ENCODE measurements at regions not wholly inside any gene's neighbourhood (a gene's known extent, or its start where the extent isn't known, plus 50 kb on each side); places are given as distances from the start of the nearest gene placed in this dataset.

DNA sequence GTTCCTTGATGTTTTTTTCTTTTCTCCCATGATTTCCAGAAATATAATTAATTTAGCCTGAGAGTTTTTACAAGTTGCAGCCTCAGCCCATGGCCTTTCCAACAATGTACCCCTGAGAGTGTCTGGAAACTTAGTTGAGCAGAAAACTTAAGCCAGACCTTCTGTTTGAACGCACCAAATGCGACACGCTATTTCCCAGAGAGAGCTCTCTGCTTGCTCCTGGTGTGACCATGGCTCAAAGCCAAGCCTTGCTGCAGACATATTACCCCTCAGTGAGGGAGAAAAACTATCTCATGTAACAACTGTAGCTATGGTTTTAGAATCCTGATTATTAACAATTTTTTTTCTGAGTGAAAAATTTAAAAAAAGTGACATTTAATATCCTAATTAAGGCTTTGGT, 1204.5 kb upstream of the SLC10A2 start:
- DNase-seq (ENCODE audit: low read depth in 2 of 2): no peak

DNA sequence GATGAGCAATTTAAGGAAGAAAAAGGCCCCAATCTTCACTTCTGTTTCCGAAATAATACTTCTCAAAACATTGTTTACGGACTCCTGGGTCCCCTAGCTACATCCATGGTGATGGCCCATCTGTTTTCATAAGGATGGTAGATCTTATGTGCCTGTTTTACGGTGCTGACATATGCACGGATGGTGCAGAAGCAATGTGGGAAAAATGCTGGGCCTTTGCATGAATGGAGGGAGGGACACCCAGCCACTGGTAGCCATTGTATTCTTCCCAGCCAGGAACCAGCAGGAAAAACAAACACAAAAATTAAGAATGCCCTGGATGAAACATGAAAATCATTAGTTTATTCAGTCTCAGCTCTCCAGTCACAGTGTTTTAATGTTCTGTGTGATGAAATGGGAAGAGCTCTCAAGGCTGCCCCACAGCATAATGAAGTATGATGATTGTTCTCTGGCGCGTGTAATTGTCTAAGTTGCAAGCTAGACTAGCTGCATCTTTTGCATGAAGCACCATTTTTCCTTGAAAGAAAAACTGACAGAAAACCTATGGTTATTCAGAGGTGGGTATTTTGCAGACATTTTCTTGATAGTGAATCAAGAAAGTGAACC, 1201.1 kb upstream of the SLC10A2 start:
- DNase-seq (ENCODE audit: low read depth in 2 of 2): no peak

DNA sequence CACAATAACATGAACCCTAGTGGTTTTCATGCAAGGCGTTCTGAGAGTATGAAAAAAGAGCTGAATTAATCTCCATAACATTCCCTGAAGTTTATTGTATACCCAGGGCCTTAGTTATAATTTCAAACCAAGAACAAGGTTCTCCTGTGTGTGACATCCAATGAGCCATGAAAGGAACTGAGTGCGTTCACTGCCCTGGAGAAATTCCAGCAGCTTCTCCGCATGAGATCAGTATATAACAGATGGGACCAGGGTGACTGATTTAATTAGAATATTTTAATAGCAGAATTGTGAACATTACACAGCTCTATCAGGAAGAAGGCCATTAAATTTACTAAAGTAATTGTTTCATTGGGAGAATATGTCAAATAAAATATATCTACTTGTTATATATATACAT, 1190.5 kb upstream of the SLC10A2 start:
- no peak for DNase-seq (ENCODE audit: low read depth in 2 of 2)

DNA sequence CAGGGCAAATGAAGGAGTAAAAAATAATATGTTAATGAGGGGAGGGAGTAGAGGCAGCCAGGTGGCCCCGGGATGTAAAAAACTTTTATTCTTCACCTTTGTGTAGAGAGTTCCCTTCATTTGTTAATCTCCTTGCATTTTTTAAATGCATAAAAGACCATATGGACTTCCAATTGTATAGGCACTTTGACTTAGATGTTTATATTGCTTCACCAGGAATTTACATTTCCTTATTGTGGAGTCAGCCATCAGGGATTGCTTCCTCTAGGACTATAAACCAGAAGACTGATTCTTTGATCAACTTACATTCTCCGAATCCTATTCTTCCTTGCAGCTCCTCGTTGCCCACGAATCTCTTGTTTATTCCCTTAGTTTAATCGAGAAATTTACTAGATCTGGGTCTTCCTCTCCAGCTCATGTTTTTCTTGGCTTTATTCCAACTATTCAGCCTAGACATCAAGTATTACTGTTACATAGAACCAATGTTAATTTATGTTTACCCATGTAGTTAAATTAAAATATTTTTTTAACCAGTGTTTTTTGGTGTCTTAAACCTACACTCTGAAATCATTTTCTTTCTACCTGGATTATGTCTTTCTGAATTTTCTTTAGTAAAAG, 1187.0 kb upstream of the SLC10A2 start:
- DNase-seq (ENCODE audit: low read depth in 2 of 2): no peak

DNA sequence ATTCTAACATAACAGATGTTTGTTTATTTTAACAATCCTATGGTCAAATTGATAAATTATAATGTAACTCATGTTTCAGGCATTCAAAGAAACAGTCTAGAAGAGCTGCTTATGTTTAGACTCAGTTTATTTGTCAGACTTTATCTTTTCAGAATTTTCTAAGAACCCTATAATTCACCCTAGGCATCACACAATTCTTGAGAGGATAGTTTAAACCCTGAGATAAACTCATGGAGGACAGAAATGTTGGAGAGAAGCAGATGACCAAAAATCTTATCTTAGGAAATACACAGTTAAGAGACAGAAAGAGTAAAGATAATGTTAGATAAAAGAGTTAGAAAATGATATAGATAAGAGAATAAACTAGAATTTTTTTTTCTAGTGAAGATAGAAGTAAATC, 1185.7 kb upstream of the SLC10A2 start:
- DNase-seq (ENCODE audit: low read depth in 2 of 2): no peak

DNA sequence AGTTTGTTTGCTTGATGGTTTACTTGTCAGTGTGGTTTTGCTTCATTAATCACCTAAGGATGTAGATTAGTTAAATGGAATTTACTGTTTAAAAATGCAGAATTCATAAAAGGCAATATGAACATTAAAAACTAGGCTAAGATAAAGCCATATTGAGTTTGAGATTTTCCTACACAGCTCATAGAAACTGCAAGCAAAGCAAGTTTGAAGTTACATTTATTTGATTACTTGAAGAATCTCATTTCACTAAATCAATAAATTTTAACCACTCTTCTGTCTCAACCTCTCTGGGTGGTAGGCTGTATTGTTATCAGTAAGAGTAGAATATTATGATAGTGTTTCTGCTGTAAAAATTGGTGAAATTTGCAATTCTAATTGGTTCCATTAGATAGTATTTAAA, 1180.7 kb upstream of the SLC10A2 start:
- no peak for DNase-seq (ENCODE audit: low read depth in 2 of 2)

DNA sequence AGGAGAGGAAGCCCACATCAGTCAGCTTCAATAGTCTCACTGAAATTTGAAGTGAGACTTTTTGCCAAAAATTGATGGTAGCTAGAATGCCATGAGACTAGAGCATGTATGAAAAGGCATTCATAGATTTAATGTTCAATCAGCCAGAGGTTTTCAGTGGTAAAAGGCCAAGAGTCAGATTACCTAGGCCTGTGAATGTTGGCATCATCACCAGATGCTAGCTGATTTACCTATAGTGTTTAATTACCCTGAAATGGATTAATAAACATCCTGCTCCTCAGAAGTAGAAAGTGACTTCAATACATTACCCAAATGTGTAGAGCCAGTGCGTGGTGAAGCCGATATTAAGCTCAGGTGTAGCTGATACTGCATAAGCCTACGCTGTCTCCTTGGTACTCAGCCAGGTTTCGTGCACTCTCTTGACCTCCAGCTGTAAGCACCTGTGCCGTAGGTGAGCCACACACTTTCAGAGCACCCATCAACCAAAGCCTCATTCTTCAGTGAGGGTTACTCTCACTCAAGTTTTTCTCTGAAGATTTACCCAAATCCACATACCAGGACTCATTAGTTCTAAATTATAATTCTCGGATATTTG, 1140.3 kb upstream of the SLC10A2 start:
- no peak for DNase-seq (ENCODE audit: low read depth in 2 of 2)

DNA sequence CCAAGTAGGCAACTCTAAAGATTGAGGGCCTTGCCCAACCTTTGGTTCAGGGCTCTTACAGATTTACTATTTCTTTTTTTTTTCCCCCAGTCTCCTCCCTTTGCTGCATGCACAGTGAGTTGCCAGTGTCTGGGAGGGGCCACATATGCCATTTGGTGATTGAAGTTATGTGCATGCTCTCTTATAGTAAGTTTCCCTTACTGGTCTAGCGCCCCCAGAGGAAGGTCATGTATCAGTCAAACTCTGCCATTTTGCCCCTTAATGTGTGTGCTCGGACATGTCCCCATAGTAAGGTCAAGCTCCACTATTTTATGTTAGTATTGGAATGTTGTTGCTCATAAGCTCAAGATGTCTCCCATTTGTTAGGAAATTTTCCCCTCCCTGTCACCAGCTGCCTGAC, 1138.0 kb upstream of the SLC10A2 start:
- DNase-seq (ENCODE audit: low read depth in 2 of 2): no peak

DNA sequence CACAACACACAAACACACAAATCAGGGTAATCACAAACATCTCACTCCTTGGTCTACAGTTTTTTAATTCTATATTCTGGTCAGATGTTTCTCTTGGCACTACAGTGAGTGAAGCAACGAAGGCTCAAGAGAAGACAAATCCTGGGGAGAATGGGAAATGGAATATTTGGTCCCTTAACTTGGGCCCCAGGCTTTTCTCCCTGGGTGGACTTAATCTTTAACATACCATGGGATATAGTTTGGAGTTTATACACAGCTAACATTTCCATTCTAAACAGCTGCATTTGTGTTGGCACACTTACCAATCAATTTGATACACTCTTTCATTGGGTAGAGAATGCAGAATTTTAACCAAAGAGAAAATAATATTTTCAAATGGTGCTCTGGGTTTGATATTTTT, 1132.6 kb upstream of the SLC10A2 start:
- no peak for DNase-seq (ENCODE audit: low read depth in 2 of 2)

DNA sequence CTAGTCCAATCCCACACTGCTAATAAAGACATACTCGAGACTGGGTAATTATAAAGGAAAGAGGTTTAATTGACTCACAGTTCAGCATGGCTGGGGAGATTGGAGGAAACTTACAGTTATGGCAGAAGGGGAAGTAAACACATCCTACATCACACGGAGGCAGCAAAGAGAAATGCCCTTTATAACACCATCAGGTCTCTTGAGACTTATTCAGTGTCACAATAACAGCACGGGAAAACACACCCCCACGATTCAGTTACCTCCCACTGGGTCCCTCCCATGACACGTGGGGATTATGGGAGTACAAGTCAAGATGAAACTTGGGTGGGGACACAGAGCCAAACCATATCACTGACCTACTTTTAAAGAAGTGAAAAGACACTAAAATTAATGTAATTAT, 1130.4 kb upstream of the SLC10A2 start:
- DNase-seq (ENCODE audit: low read depth in 2 of 2): no peak

DNA sequence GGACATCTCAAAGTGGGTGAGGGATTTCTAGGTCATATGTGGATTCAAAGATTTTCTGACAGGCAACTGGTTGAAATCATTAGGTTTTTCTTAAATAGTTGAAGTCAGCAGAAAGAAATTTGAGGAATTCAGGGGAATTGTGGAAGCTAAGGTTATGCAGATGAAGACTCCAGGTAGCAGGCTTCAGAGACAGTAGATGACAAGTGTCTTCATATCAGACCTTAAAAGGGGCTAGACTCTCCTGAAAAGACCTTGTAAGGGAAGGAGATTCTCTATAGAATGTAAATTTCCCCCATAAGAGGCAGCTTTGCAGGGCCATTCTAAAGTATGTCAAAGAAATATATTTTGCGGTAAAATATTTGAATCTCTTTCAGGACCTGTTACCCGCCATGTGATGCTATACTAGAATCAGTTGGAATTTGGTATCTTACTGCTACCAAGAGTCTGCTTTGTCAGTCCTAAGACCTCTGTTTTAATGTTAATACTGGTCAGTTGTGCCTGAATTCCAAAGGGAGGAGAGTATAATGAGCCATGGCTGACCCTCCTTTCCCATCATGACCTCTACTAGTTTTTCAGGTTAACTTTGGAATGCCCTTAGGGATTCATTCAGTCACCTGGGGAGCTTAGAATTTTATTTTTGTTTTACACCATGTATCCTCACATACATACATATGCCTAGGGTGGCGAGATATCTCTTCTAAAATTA, 1115.5 kb upstream of the SLC10A2 start:
- DNase-seq (ENCODE audit: low read depth in 2 of 2): no peak

DNA sequence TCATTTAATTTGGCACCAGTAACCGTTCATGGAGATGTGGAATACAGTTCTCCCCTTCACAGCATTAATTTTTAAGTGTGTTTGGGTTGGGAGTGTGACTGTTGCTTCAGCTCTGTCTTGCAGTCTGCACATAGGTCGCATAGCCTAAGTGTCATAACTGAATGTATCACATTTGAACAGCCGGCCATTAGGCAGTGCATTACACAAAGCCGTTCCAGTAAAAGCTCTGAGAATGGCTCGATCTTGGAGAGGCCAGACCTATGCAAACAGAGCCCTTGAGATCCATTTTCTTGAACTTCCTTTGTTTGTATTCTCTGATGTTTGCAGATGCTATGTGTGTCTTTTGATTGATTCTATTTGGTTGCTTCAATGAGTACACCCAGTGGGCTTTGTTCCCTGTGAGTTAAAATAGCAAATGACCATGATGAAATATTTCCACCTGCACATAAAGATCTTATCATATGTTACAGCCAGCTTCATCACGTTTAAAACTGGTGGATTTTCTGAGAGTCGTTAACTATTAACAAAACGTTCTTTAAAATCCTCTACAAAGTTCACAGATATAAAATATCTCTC, 1104.9 kb upstream of the SLC10A2 start:
- DNase-seq (ENCODE audit: low read depth in 2 of 2): no peak

DNA sequence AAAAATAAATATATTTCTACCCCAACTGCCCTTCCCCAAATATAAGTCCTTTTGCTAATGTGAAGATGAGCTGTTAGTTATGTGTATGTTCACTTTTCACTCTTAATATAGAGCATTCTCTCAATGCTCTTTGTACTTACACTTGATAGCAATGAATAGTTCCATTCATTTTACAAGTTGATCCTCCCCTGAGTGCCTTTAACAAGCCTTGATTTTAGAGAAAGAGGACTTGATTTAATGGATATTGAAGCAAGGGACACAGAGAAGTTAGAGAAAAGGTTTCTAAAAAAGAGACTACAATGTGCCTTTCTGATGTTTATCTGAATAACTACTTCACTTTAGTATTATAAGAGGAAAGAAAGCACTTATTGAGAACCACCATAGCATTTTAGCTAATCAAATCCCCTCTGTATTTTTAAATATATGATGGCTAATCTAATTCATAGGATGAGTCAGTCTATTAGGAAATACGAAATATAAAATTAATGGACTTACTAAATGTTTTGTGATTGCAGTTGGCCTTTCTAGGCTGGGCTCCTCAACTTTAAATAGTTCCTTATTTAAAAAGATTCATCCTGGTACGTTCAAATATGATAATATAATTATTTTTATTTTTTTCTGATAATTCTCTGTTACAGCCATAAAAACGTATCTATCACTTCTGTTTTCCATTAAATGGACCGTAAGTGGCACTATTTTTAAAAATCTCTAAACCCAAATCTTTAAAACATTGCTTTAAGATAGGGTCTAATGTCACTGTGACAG, 1097.8 kb upstream of the SLC10A2 start:
- no peak for DNase-seq (ENCODE audit: low read depth in 2 of 2)

DNA sequence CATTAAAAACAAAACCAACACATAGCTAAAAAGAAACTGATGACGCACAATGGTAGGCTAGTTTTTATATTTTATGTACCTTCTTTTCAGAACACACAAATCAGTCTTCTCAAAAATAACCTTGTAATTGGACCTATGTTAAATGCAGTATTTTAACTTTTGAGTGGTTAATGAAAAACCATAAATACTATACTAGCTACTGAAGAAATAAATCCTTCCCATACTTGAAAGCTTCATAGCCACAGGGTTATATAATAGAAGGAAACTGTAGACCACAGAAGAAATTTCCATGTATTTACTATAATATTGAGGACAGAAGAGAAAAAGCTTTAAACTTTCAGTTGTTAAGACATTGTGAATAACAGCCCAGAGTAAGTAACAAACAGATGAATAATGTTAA, 1094.3 kb upstream of the SLC10A2 start:
- DNase-seq (ENCODE audit: low read depth in 2 of 2): no peak

DNA sequence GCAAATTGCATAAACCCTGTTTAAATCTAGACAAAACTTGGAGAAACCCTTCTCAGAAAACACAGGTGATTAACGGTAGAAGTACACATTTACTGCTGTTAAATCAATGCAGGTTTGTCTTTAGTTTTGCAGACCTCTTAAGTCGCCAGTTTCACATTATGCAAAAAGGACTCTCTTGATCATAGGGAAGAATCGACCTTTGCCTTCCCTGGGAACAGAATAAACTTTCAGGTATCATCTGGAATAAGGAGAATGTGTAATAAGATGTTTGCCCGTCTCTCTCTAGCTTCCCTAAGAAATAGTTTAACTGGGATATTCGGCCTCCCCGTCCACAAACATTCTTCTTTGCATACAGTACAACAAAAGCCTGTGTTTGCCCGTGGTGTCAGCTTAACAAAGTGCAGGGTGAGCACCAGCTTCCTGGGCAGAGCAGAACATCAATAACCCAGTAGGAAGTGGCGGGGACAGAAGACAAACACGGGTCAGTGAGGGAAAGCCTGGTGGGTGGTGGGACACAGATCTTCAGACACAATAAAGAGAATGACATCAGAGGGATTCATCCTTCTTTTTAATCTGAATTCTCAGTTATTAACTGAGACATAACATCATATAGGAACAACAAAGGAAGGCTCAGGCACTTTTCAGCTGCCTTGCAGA, 1077.7 kb upstream of the SLC10A2 start:
- no peak for DNase-seq (ENCODE audit: low read depth in 2 of 2)

DNA sequence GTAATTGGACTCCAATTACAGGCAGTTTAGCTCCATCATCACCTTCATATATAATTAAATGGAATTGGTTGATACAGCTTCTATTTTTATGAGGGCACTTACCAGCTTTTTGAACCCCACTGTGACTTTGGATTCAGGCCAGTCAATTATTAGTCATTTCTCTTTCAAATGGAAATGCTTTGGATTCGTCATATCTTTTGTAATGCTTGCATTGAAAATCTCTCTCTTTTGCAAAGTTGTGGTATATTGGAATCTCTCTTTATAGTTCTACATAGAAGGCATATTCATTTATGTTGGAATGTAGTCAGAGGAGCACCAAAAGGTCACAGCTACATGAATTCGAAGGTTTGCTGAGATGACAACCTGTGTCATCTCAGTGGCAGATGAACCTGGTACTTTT, 1074.3 kb upstream of the SLC10A2 start:
- DNase-seq (ENCODE audit: low read depth in 2 of 2): no peak

DNA sequence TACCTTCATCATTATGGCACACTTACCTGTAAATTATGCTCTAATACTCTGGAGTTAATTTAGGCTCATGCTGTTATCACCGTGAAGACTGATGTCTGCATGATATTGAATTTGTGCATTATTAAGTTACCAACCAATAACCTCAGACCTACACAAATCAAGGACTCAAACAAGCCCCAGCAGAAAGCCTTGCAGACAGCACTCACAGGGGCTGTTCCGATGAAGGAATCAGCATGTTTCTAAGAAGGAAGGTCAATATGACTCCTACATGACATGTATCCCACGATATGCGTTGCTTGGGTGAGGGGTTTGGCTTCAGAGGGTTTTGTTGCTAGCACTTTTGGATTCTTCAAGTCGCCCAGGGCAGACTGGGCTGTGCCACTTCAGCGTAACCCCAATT, 1071.2 kb upstream of the SLC10A2 start:
- DNase-seq (ENCODE audit: low read depth in 2 of 2): no peak

DNA sequence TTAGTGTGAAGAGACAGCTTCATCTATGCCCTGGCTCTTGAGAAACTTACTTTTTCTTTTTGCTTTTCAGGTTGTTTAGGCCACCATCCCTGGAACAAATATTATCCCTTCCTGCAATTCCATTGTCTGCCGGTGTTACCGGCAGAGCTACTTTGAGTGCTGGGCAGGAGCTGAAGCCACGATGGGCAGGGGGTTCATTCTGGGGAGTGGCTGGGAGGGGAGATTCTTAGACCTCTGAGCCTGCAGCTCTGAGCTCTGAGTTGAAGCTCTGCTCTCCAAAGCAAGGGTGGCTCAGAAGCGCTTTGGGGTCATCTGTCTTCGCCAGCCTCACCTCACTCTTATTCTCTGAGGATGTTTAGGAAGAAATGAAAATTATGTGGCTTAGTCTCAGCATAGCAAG, 1066.6 kb upstream of the SLC10A2 start:
- no peak for DNase-seq (ENCODE audit: low read depth in 2 of 2)

DNA sequence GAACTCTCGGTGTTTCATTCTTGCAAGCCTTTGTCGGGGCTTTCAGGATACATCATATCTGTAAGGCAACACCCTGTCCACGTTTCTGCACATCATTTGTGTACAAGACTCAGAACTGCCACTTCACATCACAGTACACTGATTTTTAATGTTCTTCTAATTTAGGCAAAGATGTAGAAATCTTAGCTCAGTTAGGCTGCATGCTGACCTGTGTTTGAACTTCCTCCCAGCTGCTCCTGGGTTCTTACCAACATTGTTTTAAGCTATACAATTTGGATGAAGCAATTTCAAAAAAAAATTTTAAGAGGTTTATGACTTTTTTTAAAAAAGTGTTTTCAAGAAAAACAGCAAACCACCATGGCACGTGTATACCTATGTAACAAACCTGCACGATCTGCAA, 1047.9 kb upstream of the SLC10A2 start:
- no peak for DNase-seq (ENCODE audit: low read depth in 2 of 2)

DNA sequence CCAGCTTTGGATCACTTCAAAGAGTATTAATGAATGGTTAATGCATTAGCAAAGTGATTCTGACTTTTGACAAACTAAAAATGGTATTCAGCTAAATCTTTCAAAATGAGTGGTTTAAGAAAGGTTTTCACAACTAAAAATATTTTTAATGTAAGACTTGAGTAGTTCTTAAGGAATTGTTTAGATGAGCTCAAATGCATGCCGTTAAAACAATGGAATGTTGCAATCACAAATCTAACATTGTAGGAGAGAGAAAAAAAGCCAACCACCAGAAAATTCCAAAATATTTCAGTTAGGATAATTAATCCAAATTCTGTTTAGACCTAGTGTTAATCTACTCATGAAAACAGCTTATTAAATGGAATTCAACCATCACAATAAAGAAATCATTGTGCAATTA, 1044.8 kb upstream of the SLC10A2 start:
- DNase-seq (ENCODE audit: low read depth in 2 of 2): no peak

DNA sequence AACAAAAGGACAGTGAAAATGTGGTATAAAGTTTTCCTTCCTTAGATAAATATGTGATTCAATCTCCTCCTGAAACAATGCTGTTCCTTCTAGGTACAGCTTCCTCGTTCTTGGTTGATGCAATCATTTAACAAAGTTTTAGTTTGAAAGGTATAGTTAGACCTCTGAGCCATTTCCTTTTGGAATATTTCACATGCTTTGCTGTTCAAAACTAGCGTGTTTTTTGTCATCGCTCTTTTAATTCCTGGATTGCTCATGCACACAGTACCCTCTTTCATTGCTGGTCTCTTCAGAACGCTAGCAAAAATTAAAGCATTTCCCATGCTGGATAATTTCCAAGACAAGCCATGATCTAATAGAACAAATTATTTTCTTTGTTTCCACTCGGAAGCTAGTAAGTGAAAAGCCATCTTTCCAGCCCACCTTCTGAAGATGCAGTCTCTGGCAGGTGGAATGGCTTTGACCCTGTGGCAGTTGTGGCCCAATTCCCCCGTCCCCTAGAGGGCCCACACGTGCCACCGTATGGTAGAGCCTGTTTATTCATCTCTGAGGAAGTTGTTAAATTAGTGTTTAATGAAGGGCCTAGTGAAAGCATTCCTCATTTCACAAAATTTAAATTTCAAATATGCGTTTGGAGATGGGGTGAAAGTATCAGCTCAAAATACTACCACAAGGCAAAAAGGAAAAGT, 1040.6 kb upstream of the SLC10A2 start:
- DNase-seq (ENCODE audit: low read depth in 2 of 2): no peak

Measured in stimulated activated CD4-positive, alpha-beta T cell treated with anti-CD3 and anti-CD28 coated beads, Interleukin-12 subunit alpha, Interleukin-12 subunit beta, amount 100 ng/mL, for 24 hours (primary cell).